Esophagus (tissue), 2 donors: ENCODE measurements at regions not wholly inside any gene's neighbourhood (a gene's known extent, or its start where the extent isn't known, plus 50 kb on each side); places are given as distances from the start of the nearest gene placed in this dataset.
A peak's percentile ranks its signal among the peaks of the same experiment; 100 is the strongest.
"Not testable (repeated sequence)": the region's sequence is repeated elsewhere in the genome, so short reads cannot be mapped to it uniquely, and the experiment has no call there.

Source experiments
- H3K27ac ChIP-seq, 2 donors: one replicate each; pipeline ENCODE4 v1.5.1; 2013; ENCODE audit warnings: low read depth in 2 of 2, mild to moderate bottlenecking in 2 of 2, inconsistent platforms in 1 of 2, low read length in 1 of 2, moderate library complexity in 1 of 2
- H3K27me3 ChIP-seq, 2 donors: one replicate each; pipeline ENCODE4 v1.6.1; 2013; ENCODE audit warnings: low read length in 2 of 2, control low read depth in 1 of 2, mild to moderate bottlenecking in 1 of 2; ENCODE audit not compliant: insufficient read depth in 2 of 2, control insufficient read depth in 1 of 2
- H3K36me3 ChIP-seq, 2 donors: one replicate each; pipeline ENCODE4 v1.6.1; 2013; ENCODE audit warnings: low read length in 1 of 2; ENCODE audit not compliant: control insufficient read depth in 2 of 2, insufficient read depth in 2 of 2
- H3K4me1 ChIP-seq, 2 donors: one replicate each; pipeline ENCODE4 v1.6.1; 2013; ENCODE audit warnings: low read length in 1 of 2; ENCODE audit not compliant: control insufficient read depth in 2 of 2, insufficient read depth in 2 of 2
- H3K4me3 ChIP-seq, 2 donors: one replicate each; pipeline ENCODE4 v1.5.1; 2013; ENCODE audit warnings: low read length in 2 of 2, mild to moderate bottlenecking in 2 of 2, low read depth in 1 of 2, moderate library complexity in 1 of 2
- H3K9me3 ChIP-seq, 2 donors: one replicate each; pipeline ENCODE4 v1.6.1; 2013; ENCODE audit warnings: mild to moderate bottlenecking in 2 of 2, low read depth in 1 of 2, low read length in 1 of 2, moderate library complexity in 1 of 2; ENCODE audit not compliant: control insufficient read depth in 2 of 2, insufficient read depth in 1 of 2
- WGBS, 2 donors: extraction: QIAGEN DNeasy Blood & Tissue Kit; methylation state at CpG; one replicate each; pipeline ENCODE4 v1.1.7; 2013; 5-methylcytosine and 5-hydroxymethylcytosine counted together
- donor health status: healthy with polysubstance abuse.
- donor health status: Bipolar disorder and iron deficiency.

DNA sequence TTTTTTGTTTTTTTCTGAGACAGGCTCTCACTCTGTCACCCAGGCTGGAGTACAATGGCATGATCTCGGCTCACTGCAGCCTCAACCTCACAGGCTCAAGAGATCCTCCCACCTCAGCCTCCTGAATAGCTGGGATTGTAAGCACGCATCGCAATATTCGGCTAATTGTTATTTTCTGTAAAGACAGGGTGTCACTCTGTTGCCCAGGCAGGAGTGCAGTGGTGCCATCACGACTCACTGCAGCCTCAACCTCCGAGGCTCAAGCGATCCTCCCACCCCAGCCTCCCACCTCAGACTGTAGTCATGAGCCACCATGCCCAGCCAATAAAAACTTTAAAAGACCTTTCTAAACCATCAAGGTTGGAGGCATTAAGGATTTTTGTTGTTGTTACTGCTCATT lies 57.4 kb upstream of the TFRC start:
- peaks cover 4 to 14% of the 10 kb centered on the region in 2 donors for H3K4me1 ChIP-seq
- no peaks in the 10 kb centered on the region for H3K9me3 ChIP-seq
- H3K36me3 ChIP-seq: no peaks in the 10 kb centered on the region
- no peaks in the 10 kb centered on the region for H3K27me3 ChIP-seq
- no peak overlapping the region for H3K4me3 ChIP-seq
- H3K27ac ChIP-seq: peak overlapping the region in 1 of 2 donors; percentile 52
- 87 to 88% methylated on average over 7 of the region's 7 CpGs for WGBS, 2 donors

DNA sequence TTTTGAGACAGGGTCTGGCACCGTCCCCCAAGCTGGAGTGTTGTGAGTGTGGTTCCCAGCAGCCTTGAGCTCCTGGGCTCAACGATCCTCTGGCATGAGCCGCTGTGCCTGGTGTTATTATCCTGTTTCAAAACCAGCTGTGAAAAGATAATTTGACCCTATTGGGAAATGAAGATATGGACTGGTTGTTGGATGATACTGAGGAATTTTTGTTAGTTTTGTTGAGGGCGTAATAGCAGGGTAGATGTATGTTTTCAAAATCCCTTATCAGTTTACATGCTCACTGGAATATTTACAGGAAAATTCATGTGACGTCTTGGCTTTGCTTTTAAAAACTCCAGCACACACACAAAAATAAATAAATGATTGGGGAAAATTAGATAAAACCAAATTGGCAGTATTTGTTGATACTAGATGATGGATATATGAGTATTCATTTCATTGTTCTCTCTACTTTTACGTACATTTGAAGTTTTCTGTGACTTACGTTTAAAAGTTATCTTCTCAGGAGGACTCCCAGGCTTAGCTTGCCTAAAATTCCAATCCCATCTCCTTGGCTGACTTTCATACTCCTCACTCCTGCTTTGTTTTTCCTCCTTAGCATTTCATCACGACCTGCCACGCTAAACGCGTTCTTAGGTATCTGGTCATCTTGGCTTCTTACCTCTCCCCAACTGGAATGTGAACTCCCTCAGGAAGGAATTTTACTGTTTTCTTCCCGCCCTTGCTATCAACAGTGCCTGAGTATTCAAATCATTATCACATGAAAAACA lies 56.8 kb upstream of the TFRC start:
- WGBS, 2 donors: 48 to 53% methylated on average over 12 of the region's 12 CpGs
- Histone ChIP-seq H3K4me3 (no peak overlapping the region), H3K9me3 (no peaks in the 10 kb centered on the region), H3K27me3 (no peaks in the 10 kb centered on the region), H3K4me1 (peaks cover 1 to 8% of the 10 kb centered on the region in 2 donors), H3K36me3 (no peaks in the 10 kb centered on the region), H3K27ac (peak overlapping the region; percentile 36 to 52)

DNA sequence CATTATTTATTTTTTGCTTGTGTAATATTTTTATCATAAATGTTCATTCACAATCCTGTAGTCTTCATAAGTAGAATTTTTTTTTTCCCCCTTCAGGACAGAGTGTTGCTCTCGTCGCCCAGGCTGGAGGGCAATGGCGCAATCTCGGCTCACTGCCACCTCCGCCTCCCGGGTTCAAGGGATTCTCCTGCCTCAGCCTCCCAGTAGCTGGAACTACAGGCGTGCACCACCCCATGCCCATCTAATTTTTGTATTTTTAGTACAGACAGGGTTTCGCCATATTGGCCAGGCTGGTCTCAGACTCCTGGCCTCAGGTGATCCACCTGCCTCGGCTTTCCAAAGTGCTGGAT lies 54.7 kb upstream of the TFRC start:
- 53 to 80% methylated on average over 9 of the region's 9 CpGs for WGBS, 2 donors
- peak overlapping the region; percentile 89 to 95 for H3K27ac ChIP-seq
- not testable (repeated sequence) for H3K4me3 ChIP-seq, H3K9me3 ChIP-seq, H3K4me1 ChIP-seq, H3K27me3 ChIP-seq, H3K36me3 ChIP-seq

DNA sequence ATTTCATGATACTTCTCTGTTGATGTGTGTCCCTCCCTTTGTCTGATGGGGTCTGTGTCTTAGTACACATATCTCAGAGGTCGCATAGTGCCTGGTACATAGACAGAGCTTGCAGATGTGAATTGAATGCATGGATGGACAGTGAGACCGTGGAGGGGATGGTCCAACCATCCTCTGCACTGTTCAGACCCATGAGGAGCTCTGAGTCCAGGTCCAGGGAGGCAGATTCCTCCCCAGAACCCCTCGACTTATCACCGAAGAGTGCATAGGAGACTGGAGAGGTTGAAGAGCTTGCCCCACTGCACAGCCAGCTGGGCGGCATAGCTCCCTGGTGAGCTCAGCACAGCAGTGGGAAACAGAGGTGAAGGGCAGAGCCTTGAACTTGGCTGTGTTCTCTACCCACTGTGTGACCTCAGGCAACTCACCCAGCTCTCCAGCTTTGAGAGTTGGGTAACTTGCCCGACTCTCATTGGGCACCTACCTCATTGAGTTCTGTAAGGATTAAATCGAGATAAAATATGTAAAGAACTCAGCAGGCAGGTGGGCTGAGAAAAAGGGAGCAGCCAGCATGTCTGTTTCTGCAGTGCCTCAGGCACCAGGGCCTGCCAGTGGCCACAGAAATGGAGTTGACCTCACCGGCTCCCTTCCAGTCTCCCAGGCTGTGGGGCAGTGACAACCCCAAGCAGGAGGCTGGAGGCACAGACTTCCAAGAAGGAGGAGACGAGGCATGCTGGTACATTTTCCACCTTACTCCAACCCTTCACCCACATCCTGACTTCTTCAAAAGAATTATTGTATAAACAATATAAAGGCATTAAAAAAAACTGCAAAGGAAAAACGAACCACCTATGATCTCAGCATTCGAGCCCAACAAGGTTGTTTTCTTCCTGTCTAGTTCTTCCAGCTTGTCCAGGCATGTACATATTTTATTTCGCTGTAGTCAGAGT lies 54.1 kb upstream of the TFRC start:
- H3K27ac ChIP-seq: peak overlapping the region; percentile 95
- WGBS, 2 donors: 42 to 57% methylated on average over 12 of the region's 12 CpGs

DNA sequence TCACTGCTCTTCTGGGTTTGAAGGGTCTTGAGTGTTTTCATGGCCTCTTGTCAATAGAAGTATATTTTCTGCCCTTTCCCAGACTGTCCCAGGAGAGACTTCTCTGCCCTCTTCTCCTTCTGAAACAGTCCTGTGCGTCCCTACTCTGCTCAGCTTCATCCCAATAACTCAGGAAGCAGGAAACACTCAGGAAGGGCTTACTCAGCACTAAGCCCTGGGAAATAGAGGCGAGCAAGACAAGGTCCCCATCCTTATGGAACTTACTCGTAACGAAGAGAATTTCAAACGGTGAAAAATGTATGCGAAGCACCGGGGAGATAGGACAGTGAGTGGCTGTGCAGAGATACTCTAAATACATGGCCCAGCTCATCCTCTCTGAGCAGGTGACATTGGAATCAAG lies 52.8 kb upstream of the TFRC start:
- WGBS, 2 donors: 78 to 88% methylated on average over 7 of the region's 7 CpGs
- no peaks in the 10 kb centered on the region for H3K36me3 ChIP-seq
- H3K9me3 ChIP-seq: no peaks in the 10 kb centered on the region
- peaks cover 0 to 4% of the 10 kb centered on the region in 2 donors for H3K4me1 ChIP-seq
- peak overlapping the region in 1 of 2 donors; percentile 22 for H3K27ac ChIP-seq
- H3K4me3 ChIP-seq: no peak overlapping the region
- H3K27me3 ChIP-seq: no peaks in the 10 kb centered on the region

More for the DNA sequence above, 54.1 kb upstream of the TFRC start:
- Histone ChIP-seq H3K4me3 (no peak overlapping the region), H3K27me3 (no peaks in the 10 kb centered on the region), H3K4me1 (peaks cover 0 to 4% of the 10 kb centered on the region in 2 donors), H3K9me3 (no peaks in the 10 kb centered on the region), H3K36me3 (no peaks in the 10 kb centered on the region)

DNA sequence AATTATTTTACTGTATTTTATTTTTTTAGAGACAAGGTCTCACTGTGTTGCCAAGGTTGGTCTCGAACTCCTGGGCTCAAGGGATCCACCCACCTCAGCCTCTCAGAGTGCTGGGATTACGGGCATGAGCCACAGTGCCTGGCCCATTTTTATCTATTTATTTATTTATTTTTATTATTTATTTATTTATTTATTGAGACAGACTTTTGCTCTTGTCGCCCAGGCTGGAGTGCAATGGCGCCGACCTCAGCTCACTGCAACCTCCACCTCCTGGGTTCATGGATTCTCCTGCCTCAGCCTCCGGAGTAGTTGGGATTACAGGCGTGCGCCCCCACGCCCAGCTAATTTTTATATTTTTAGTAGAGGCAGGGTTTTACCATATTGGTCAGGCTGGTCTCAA lies 52.0 kb upstream of the TFRC start:
- H3K4me3 ChIP-seq, H3K36me3 ChIP-seq, H3K27ac ChIP-seq, H3K27me3 ChIP-seq, H3K4me1 ChIP-seq, H3K9me3 ChIP-seq: not testable (repeated sequence)
- 96 to 98% methylated on average over 9 of the region's 9 CpGs for WGBS, 2 donors

DNA sequence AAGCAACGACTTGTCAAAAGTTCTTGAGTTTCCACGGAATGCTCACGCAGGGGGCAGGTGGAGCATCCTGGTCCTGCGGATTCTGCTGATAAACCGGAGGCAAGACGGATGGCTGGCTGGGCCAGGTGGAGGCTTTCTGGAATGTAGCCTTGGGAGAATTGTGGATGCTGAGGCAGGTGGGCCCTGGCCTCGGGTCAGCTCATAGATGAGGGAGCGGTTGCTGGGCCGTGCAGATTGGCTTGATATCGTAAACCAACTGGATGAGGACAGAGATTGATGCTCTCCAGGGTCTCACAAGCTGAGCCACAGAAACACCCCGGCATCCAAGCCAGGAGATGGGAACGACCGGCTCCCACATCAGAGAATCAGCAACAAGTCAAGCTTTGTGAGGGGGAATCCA lies 50.0 kb upstream of the TFRC start:
- H3K9me3 ChIP-seq: no peaks in the 10 kb centered on the region
- WGBS, 2 donors: 82 to 89% methylated on average over 13 of the region's 13 CpGs
- peaks cover 0 to 14% of the 10 kb centered on the region in 2 donors for H3K4me1 ChIP-seq
- H3K27me3 ChIP-seq: no peaks in the 10 kb centered on the region
- no peak overlapping the region for H3K27ac ChIP-seq
- no peaks in the 10 kb centered on the region for H3K36me3 ChIP-seq
- no peak overlapping the region for H3K4me3 ChIP-seq
